ENCODE measurements at regions not wholly inside any gene's neighbourhood (a gene's known extent, or its start where the extent isn't known, plus 50 kb on each side); places are given as distances from the start of the nearest gene placed in this dataset.
A peak's percentile ranks its signal among the peaks of the same experiment; 100 is the strongest.

GRCh38 chr4:11183356-11183740 lies 245.3 kb downstream of the HS3ST1 start:
- DNase-seq (ENCODE audit: low spot score): no peak

- DNase-seq (ENCODE audit: low spot score): no peak
These were observed 245.9 kb downstream of the HS3ST1 start for GRCh38 chr4:11182586-11183355.

- no peak for DNase-seq (ENCODE audit: low spot score)
These were observed 246.7 kb downstream of the HS3ST1 start for GRCh38 chr4:11182031-11182430.

- no peak for DNase-seq (ENCODE audit: low spot score)
These were observed 248.9 kb downstream of the HS3ST1 start for GRCh38 chr4:11179796-11180195.

GRCh38 chr4:11178433-11178832 lies 250.3 kb downstream of the HS3ST1 start:
- DNase-seq (ENCODE audit: low spot score): no peak

DNA sequence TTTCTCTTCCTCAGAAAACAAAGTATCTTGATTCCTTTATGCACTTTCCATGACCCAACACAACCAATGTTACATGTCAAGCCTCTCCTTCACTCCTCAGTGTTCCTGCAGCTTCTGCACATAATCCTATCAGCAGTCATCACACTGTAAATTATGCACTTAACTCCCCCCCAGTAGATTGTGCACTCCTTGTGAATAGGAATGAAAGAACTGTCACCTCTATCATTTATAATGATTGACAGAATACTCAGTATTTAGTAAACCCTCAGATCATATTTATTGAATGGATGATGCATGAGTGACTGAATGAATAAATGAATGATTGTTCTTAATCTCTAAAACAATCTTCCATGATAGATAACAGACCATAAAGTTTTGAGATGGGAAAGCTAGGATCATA lies 253.3 kb downstream of the HS3ST1 start:
- DNase-seq (ENCODE audit: low spot score): no peak

DNA sequence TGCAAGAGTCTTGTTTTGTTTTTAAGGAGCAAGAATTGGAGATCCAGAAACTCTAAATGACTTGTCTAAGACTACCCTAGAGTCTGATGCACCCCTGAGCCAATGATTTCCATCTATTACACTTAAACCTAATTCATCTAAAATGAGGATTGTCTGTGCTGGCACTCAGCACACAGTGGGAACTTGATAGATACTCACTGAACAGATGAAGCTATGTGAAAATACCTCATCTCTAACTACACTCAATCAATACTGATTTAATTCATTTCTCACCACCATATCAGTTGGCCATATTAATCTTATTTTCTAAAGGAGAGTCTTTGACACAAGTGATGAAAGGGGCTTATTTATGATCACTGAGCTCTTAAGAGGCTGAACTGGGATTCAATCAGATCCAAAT lies 262.1 kb downstream of the HS3ST1 start:
- DNase-seq (ENCODE audit: low spot score): no peak

DNA sequence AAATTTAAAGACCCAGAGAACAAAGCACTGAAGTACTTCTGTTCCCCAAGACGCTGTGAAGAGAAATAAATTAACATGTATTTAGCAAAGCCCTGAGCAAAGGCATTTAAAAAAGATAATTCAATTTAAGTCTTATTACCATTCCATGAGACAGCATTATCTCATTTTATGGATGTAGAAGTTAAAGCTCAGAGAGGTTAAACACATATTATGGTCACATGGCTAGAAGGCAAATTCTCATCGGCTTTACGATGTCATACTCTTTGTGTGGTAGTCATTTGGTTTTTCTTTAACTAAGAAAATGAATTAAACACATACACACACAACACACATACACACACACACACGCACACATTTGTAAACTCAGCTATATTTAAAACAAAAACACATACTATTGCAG lies 262.7 kb downstream of the HS3ST1 start:
- DNase-seq (ENCODE audit: low spot score): no peak

GRCh38 chr4:11165052-11165451 lies 263.6 kb downstream of the HS3ST1 start:
- DNase-seq (ENCODE audit: low spot score): no peak

GRCh38 chr4:11160288-11160687 lies 268.4 kb downstream of the HS3ST1 start:
- DNase-seq (ENCODE audit: low spot score): no peak

- no peak for DNase-seq (ENCODE audit: low spot score)
These were observed 269.7 kb downstream of the HS3ST1 start for GRCh38 chr4:11158971-11159370.

DNA sequence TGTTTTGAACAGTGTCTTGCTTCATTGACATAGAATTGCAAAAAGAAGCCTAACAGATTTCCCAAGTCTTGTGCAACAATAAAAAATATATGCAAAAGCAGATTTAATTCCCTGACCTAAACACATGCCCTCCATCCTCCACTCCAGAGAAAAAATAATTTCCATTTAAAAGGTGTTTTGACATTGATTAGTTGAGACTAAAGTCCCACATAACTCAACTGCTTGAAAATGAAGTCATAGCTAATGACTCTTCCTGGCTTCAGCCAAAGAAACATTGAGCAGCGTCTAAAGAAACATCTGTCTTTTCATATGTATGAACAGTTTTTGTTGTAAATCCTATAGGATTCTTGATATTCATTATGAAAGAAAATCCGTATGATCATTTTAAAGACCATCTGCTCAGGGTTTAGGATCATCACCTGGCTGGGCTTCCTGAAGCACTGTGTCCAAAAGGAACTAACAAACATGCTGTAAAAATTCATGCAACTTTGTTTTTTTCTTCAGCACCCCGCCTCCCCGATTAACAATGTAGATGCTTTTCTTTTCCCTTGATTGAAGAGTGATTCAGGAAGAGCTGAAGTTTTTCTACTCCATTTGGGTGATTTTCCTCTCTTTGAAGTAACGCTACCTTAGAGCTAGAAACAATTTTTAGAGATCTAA lies 273.4 kb downstream of the HS3ST1 start:
- no peak for DNase-seq (ENCODE audit: low spot score)

DNA sequence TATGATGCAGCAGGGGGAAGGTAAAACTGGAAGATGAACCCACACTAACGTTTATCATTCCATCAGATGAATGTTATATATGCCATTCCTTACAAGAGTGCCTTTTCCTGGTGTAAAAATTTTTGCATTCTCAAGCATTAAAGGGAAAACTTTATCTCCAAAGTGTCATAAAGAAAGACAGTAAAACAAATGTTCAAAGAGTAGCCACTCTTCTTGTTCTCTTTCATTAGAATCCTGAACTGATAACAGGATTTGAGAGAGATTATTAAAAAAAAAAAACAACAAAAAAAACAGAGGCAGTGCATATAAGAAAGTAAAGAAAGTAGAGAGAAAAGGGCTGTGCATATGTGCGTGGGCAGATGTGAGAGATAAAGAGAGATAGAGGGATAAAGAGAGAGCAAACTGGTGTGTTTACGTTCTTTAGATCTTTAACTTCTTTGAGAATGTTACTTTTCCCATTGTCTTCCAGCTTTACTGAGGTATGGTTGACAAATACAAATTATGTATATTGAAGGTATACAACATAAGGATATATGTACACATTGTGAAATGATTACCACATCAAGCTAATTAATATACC lies 275.4 kb downstream of the HS3ST1 start:
- DNase-seq (ENCODE audit: low spot score): no peak

DNA sequence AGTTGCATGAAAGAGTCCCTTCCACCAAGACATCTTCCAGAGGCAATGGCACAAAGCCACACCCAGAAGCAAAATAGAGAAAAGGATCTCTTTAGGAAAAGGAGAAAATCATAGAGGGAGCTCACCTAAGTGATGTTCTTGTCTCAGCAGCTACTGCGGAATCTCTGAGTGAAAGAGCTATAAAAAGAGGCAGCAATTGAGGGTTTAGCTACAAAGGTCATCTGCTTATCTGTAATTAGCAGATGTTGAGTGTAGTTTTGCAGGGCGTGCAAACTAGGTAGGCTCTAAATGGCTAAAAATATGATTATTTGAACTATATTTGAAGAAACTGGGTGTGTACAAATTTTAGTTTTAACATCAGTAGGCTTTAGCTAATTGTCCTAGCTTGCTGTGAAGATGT lies 276.0 kb downstream of the HS3ST1 start:
- DNase-seq (ENCODE audit: low spot score): no peak

DNA sequence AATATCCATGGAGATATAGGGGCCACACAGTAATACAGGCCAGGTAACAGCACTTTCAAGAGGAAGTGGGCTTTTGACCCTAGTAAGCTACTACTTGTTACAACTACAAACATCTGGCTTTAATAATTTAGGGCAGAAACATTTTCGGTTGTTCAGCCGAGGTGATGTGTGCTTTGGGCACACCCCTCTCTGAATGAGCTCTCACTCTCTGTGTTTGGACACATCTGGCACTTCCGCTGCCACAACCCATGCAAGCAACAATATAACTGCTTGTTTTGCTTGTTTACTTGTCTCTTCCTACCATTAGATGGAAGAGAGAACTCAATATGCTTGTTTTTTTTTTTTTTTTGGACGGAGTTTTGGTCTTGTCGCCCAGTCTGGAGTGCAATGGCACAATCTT lies 277.2 kb downstream of the HS3ST1 start:
- no peak for DNase-seq (ENCODE audit: low spot score)

DNA sequence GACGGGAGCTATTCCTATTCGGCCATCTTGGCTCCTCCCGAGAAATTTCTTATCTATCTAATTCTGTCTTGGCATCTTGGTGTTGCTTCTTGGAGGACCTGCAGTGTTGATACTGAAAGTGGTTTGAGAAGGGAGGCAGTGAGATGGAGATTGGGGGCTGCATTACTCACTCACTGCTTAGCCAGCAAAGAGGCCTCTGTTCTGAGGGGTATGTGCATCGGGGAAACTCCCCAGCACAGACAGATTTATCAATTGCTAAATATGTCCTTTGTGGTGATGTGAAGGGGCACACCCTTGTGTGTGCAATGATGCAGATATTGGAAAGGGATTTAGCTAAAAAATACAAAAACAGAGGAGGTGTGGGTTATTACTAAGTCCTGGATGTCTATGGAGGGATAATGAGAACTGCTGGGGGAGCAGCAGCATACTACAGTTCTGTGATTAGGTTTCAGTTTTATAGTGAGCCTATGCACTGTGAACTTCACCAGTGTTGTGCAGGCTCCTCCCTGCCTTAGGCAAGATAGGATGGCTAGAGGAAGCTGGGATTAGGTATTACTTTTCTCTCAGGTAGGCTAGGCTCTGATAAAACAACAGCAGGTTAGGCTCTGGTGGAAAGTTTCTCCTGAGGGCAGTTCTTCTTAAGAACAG lies 279.0 kb downstream of the HS3ST1 start:
- peak; percentile 14 for DNase-seq (ENCODE audit: low spot score)

- DNase-seq (ENCODE audit: low spot score): no peak
These were observed 288.8 kb downstream of the HS3ST1 start for GRCh38 chr4:11139871-11140270.

DNA sequence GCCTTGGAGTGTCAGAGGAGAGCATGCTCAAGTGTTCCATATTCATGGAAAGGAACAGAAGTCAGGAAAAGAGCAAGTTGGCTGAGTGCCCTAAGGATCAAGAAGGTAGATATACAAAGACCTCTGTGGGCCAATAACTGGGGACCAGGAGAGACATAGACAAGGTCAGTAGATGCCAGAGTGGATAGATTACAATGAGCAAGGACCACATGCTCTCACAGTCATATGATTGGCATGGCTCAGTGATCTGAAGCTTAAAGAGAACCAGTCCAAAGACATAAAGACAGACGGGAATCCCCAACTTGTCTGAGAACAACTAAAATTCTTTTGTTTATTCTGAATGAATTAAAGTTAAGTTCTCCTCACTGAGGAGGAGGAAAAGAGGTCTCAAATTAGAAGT lies 289.7 kb downstream of the HS3ST1 start:
- no peak for DNase-seq (ENCODE audit: low spot score)

DNA sequence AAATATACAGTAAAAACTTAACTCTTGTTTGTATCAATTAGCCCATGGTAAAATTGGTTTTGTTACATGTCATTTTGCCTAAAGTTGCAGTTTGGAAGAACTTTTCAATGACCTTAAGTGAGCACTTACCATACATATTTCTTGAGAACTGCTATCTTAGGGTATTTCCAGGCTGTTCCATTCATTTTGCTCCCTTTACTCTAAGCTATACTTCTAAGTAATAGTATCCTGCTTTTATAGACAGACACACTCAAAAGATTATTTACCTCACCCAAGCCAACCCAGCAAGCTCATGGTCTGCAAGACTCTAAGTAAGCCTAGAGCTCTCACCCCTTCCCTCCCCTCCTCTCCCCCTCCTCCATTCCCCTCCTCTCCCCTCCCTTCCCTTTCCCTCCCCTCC lies 294.0 kb downstream of the HS3ST1 start:
- no peak for DNase-seq (ENCODE audit: low spot score)

GRCh38 chr4:11133868-11134267 lies 294.8 kb downstream of the HS3ST1 start:
- no peak for DNase-seq (ENCODE audit: low spot score)

- no peak for DNase-seq (ENCODE audit: low spot score)
These were observed 296.2 kb downstream of the HS3ST1 start for GRCh38 chr4:11132478-11132877.

DNA sequence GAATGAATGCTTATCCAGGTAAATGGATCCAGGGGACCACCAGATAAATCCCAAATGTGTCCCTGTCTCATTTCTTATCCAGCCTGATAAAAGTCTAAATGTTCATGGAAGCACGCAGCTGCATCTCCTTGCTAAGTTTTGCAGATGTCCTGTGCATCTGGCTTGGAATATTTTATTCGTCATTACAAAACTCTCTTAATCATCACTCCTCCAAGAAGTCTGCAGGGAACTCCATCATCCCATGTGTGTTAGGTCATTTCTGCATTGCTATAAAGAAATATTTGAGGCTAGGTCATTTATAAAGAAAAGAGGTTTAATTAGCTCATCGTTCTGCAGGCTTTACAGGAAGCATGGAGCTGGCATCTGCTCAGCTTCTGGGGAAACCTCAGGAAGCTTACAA lies 297.2 kb downstream of the HS3ST1 start:
- DNase-seq (ENCODE audit: low spot score): no peak
